Posterior cingulate gyrus (tissue), 11 donors: ENCODE measurements at regions not wholly inside any gene's neighbourhood (a gene's known extent, or its start where the extent isn't known, plus 50 kb on each side); places are given as distances from the start of the nearest gene placed in this dataset.
"Not testable (repeated sequence)": the region's sequence is repeated elsewhere in the genome, so short reads cannot be mapped to it uniquely, and the experiment has no call there.

Experiments
- DNase-seq, 10 donors: peaks; one replicate each; pipeline versions ENCODE4 v3.0.0 to v3.0.0-alpha.2; 2020 to 2021; ENCODE audit warnings: mixed read lengths in 3 of 10
- intact Hi-C: fragments of 100-400 bp; cut with DNase I; formaldehyde crosslinking; loops from one replicate; pipeline ENCODE4 v1.15.1; 2023

- DNase-seq: no peak
- intact Hi-C loops: no loop called here
Observed at GRCh38 chr9:86589730-86590129, 235.5 kb upstream of the TUT7 start.

- DNase-seq: no peak
- intact Hi-C loops: no loop called here
Observed at GRCh38 chr9:86589273-86589672, 235.1 kb upstream of the TUT7 start.

- intact Hi-C loops: no loop called here
- DNase-seq: no peak
Observed at GRCh38 chr9:86586144-86586494, 231.9 kb upstream of the TUT7 start.

- intact Hi-C loops: no loop called here
- DNase-seq: no peak
Observed at GRCh38 chr9:86585422-86586143, 231.4 kb upstream of the TUT7 start.

GRCh38 chr9:86580688-86581087 is 226.5 kb upstream of the TUT7 start:
- DNase-seq: no peak
- intact Hi-C loops: no loop called here

GRCh38 chr9:86578722-86579121 is 224.5 kb upstream of the TUT7 start:
- no peak for DNase-seq
- intact Hi-C loops: no loop called here

- intact Hi-C loops: no loop called here
- no peak for DNase-seq
Observed at GRCh38 chr9:86577420-86578333, 223.5 kb upstream of the TUT7 start.

GRCh38 chr9:86575825-86576525 is 221.8 kb upstream of the TUT7 start:
- intact Hi-C loops: no loop called here
- no peak for DNase-seq

- intact Hi-C loops: no loop called here
- no peak for DNase-seq
Observed at GRCh38 chr9:86575137-86575536, 220.9 kb upstream of the TUT7 start.

- DNase-seq: no peak
- intact Hi-C loops: no loop called here
Observed at GRCh38 chr9:86573886-86574285, 219.7 kb upstream of the TUT7 start.

GRCh38 chr9:86572904-86573303 is 218.7 kb upstream of the TUT7 start:
- no peak for DNase-seq
- intact Hi-C loops: no loop called here

GRCh38 chr9:86565603-86566002 is 211.4 kb upstream of the TUT7 start:
- intact Hi-C loops, DNase-seq: not testable (repeated sequence)

GRCh38 chr9:86563936-86564335 is 209.7 kb upstream of the TUT7 start:
- no peak for DNase-seq
- intact Hi-C loops: no loop called here

GRCh38 chr9:86563350-86563749 is 209.1 kb upstream of the TUT7 start:
- intact Hi-C loops: no loop called here
- DNase-seq: no peak

- no peak for DNase-seq
- intact Hi-C loops: no loop called here
Observed at GRCh38 chr9:86562691-86563090, 208.5 kb upstream of the TUT7 start.

GRCh38 chr9:86557918-86558317 is 203.7 kb upstream of the TUT7 start:
- intact Hi-C loops: no loop called here
- no peak for DNase-seq

GRCh38 chr9:86557063-86557766 is 203.0 kb upstream of the TUT7 start:
- intact Hi-C loops: no loop called here
- DNase-seq: no peak

- intact Hi-C loops: no loop called here
- no peak for DNase-seq
Observed at GRCh38 chr9:86555661-86556060, 201.5 kb upstream of the TUT7 start.

- DNase-seq: no peak
- intact Hi-C loops: no loop called here
Observed at GRCh38 chr9:86550401-86550800, 196.2 kb upstream of the TUT7 start.

GRCh38 chr9:86549920-86550319 is 195.7 kb upstream of the TUT7 start:
- no peak for DNase-seq
- intact Hi-C loops: no loop called here

GRCh38 chr9:86549401-86549811 is 195.2 kb upstream of the TUT7 start:
- DNase-seq: no peak
- intact Hi-C loops: no loop called here
